Psoas muscle (tissue), 7 donors: ENCODE measurements at regions not wholly inside any gene's neighbourhood (a gene's known extent, or its start where the extent isn't known, plus 50 kb on each side); places are given as distances from the start of the nearest gene placed in this dataset.

Experiments used
- ATAC-seq, 4 donors: fragments of 200-7000 bp; cut with Tn5 transposase; one replicate each; pipeline ENCODE4 v1.9.1; 2020; ENCODE audit warnings: moderate library complexity in 3 of 4, mild to moderate bottlenecking in 2 of 4
- DNase-seq, 2 donors: peaks; one replicate each; pipeline ENCODE4 v3.0.0-alpha.2; 2020
- H3K27ac ChIP-seq: fragments of 200-600 bp; one replicate; pipeline ENCODE4 v1.8.0; 2022
- H3K27me3 ChIP-seq, 3 donors: fragments of 200-600 bp in 1 of 3; one replicate each; pipeline versions ENCODE4 v1.6.1 to v1.8.0; 2013 to 2022; ENCODE audit warnings: low read length in 2 of 3, mild to moderate bottlenecking in 2 of 3, moderate library complexity in 1 of 3; ENCODE audit not compliant: insufficient read depth in 3 of 3
- H3K36me3 ChIP-seq, 2 donors: fragments of 200-600 bp in 1 of 2; one replicate each; pipeline versions ENCODE4 v1.6.1 to v1.8.0; 2013 to 2022; ENCODE audit warnings: low read depth in 1 of 2, mild to moderate bottlenecking in 1 of 2, moderate library complexity in 1 of 2; ENCODE audit not compliant: insufficient read depth in 1 of 2
- H3K4me1 ChIP-seq: fragments of 200-600 bp; one replicate; pipeline ENCODE4 v1.8.0; 2022
- H3K4me3 ChIP-seq: fragments of 200-600 bp; one replicate; pipeline ENCODE4 v1.8.0; 2022; ENCODE audit warnings: mild to moderate bottlenecking
- H3K9me3 ChIP-seq: fragments of 200-600 bp; one replicate; pipeline ENCODE4 v1.8.0; 2022
- WGBS, 3 donors: extraction: QIAGEN DNeasy Blood & Tissue Kit; methylation state at CpG; one replicate each; pipeline versions ENCODE4 v1.1.6 to v1.1.7; 2013; 5-methylcytosine and 5-hydroxymethylcytosine counted together
- intact Hi-C, 2 donors: fragments of 100-400 bp; cut with DNase I; formaldehyde crosslinking; loops; one replicate each; pipeline versions ENCODE4 v1.11.0 to v1.14.2; 2022
- TF ChIP-seq, protein P1 (sequence below): fragments of 200-600 bp; IDR thresholded peaks from one replicate; pipeline ENCODE4 v1.8.0; 2022; ENCODE audit warnings: antibody characterized with exemption
- donor health status: healthy with polysubstance abuse.
- donor health status: DM: no; HTN: no; CAD: no; lungs with moderate emphysema.
- donor health status: Bipolar disorder and iron deficiency.
- donor health status: healthy.
- donor health status: DM: yes; HTN: yes; CAD: no.
- donor health status: DM: no; HTN: no; CAD: no.
- donor health status: DM: yes; HTN: yes; CAD: no.

DNA sequence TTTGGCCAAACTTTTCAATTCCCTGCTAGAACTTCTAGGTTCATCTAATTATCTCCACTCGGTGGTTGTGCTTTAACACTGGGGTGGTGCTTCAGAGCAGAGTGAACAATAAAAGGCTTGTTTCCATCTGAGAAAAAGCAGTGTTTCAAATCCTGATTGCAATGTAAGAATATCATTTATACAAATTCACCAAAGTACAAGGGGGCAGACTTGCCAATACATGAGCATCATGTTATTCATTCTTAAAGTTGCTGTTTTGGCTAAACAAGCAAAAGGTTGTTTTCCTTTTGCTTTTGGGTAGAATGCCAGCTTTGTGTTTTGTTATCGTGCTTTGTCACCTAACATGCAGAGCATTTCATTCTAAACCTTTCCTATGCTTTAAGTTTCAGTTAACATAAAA, 78.5 kb upstream of the UBAC2 start:
- Histone ChIP-seq H3K9me3 (no peaks in the 10 kb centered on the region), H3K36me3 (no peaks in the 10 kb centered on the region), H3K27me3 (peaks cover 0 to 4% (median 0%) of the 10 kb centered on the region in 3 donors), H3K27ac (no peak overlapping the region), H3K4me3 (no peak overlapping the region), H3K4me1 (no peaks in the 10 kb centered on the region)
- no peak for DNase-seq
- TF ChIP-seq, protein P1, sequence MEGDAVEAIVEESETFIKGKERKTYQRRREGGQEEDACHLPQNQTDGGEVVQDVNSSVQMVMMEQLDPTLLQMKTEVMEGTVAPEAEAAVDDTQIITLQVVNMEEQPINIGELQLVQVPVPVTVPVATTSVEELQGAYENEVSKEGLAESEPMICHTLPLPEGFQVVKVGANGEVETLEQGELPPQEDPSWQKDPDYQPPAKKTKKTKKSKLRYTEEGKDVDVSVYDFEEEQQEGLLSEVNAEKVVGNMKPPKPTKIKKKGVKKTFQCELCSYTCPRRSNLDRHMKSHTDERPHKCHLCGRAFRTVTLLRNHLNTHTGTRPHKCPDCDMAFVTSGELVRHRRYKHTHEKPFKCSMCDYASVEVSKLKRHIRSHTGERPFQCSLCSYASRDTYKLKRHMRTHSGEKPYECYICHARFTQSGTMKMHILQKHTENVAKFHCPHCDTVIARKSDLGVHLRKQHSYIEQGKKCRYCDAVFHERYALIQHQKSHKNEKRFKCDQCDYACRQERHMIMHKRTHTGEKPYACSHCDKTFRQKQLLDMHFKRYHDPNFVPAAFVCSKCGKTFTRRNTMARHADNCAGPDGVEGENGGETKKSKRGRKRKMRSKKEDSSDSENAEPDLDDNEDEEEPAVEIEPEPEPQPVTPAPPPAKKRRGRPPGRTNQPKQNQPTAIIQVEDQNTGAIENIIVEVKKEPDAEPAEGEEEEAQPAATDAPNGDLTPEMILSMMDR: no peak
- intact Hi-C loops: no loop called here
- 37 to 68% (median 49%) methylated on average over 2 of the region's 2 CpGs for WGBS, 3 donors
- no peak for ATAC-seq

DNA sequence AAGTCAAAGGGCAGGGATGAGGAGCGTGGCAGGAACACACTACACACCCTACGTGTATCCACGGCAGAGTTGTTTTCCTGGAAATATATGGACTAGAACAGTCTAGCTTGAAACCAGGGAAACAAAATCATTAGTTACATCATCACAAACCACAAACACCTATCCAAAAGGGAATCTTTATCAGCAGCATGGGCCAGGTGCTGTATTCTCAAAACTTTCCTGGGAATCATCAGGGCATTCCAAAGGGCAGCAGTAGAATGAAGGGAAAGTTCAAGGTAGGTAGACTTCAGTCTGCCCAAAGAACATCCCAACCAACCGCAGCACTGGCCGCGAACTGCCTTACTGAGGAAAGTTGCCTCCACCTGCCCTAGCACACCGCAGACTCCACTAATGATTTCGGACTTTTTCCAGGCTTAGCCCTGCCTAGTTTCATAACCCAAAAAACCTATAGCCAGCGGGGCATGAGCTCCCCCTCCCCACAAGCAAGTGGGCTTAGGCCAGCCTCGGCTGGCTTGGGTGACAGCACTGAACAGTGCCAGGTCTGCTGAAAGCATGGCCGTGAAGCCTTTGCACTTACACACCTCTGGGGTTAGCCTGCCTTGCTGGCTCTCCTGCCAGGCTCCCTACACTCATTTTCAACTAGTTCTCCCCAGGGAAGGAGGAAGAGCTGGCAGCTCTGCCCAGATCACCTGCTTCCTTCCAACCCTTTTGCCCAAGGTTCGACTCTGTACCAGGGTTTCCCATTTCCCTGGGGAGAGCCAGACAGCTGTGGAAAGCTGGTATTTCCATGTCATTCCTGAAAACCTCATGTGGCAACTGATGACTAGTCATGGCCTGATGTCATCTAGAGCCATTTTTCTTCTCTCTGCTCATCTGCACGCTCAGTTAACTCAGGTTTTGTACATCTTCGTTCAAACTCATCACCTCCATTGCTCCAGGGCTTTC, 77.3 kb upstream of the UBAC2 start:
- 74 to 81% (median 75%) methylated on average over 14 of the region's 14 CpGs for WGBS, 3 donors
- ATAC-seq: no peak
- TF ChIP-seq, protein P1: no peak

DNA sequence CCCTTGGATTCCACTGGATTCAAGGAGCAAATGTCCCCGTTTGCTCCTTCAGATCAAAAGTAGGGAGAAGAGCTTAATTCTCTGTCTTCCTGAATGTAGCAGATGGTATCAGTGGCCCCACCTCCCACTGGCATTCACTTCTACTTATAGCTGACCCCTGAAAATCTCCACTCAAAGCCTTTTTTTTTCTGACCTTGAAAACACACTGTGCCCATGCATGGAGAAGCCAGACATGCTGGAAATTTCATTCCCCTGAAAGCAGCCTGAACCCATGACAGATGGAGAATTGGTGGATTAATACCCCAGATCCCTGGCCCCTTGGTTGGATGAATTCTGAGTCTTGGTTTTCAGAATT, 76.6 kb upstream of the UBAC2 start:
- intact Hi-C loops: no loop called here
- Histone ChIP-seq H3K27me3 (peaks cover 0 to 4% (median 0%) of the 10 kb centered on the region in 3 donors), H3K4me3 (no peak overlapping the region), H3K36me3 (no peaks in the 10 kb centered on the region), H3K27ac (no peak overlapping the region), H3K9me3 (no peaks in the 10 kb centered on the region), H3K4me1 (no peaks in the 10 kb centered on the region)
- 48 to 55% (median 54%) methylated on average over 1 of the region's 1 CpG for WGBS, 3 donors
- DNase-seq (no peak), ATAC-seq (no peak)
- TF ChIP-seq, protein P1: no peak

More for the DNA sequence above, 77.3 kb upstream of the UBAC2 start:
- intact Hi-C loops: no loop called here
- H3K4me3 ChIP-seq: no peak overlapping the region
- no peaks in the 10 kb centered on the region for H3K9me3 ChIP-seq
- H3K27ac ChIP-seq: no peak overlapping the region
- H3K4me1 ChIP-seq: no peaks in the 10 kb centered on the region
- no peaks in the 10 kb centered on the region for H3K36me3 ChIP-seq
- H3K27me3 ChIP-seq: peaks cover 0 to 4% (median 0%) of the 10 kb centered on the region in 3 donors
- DNase-seq: no peak

DNA sequence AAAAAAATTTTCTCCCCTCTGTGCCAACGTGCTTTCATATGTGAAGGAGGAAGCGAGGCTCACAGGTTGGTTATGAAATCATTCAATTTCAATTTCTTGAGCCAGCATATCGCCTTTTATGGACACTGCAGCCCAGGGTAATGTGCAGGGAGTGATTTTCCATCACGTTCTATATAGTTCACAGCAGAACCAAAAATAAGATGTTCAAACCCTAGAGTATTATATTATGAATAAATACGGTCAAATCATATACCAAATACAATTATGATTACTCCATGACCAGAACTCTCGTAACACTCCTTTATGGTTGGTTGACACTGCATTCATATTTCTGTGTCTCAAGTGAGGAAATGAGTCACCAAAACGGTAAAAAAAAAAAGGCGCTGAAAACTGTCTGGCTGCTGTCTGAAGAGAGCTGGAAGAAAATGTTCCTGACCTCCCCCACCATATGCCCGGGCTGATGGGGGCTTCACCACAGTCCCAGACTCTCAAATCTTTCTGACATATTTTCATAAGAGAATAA, 75.8 kb upstream of the UBAC2 start:
- Histone ChIP-seq H3K9me3 (no peaks in the 10 kb centered on the region), H3K4me1 (no peaks in the 10 kb centered on the region), H3K27ac (no peak overlapping the region), H3K36me3 (no peaks in the 10 kb centered on the region), H3K27me3 (peaks cover 0 to 4% (median 0%) of the 10 kb centered on the region in 3 donors), H3K4me3 (no peak overlapping the region)
- TF ChIP-seq, protein P1: no peak
- 48 to 61% (median 49%) methylated on average over 9 of the region's 9 CpGs for WGBS, 3 donors
- ATAC-seq (peak in 2 of 4 donors; percentile 34 to 44), DNase-seq (no peak)
- intact Hi-C loops: no loop called here
